ENCODE measurements at regions not wholly inside any gene's neighbourhood (a gene's known extent, or its start where the extent isn't known, plus 50 kb on each side); places are given as distances from the start of the nearest gene placed in this dataset.

GRCh38 chr17:34420254-34420766 lies 57.3 kb upstream of the CCL1 start:
- H3K4me3 Mint-ChIP-seq = no peak overlapping the region

GRCh38 chr17:34416116-34416515 lies 53.1 kb upstream of the CCL1 start:
- Mint-ChIP-seq H3K4me1 (no peaks in the 10 kb centered on the region), H3K36me3 (no peaks in the 10 kb centered on the region), H3K27ac (no peak overlapping the region), H3K4me3 (no peak overlapping the region), H3K27me3 (peaks cover 47% of the 10 kb centered on the region), H3K9me3 (no peaks in the 10 kb centered on the region)
- DNase-seq = no peak
- CTCF ChIA-PET = no interaction called here

More at GRCh38 chr17:34420254-34420766, 57.3 kb upstream of the CCL1 start:
- CTCF ChIA-PET = interaction anchor here (0.7 to 2.3 kb wide), 17 partner anchors 10 to 699 kb away, joined by 3 to 18 read pairs (median 3); no protein-coding TSS in a partner anchor
- H3K27ac Mint-ChIP-seq = no peak overlapping the region
- H3K9me3 Mint-ChIP-seq = no peaks in the 10 kb centered on the region
- H3K27me3 Mint-ChIP-seq = peaks cover 61% of the 10 kb centered on the region
- peak; percentile 74 for DNase-seq
- H3K36me3 Mint-ChIP-seq = no peaks in the 10 kb centered on the region
- H3K4me1 Mint-ChIP-seq = peaks cover 6% of the 10 kb centered on the region

- no peak for DNase-seq
- no peaks in the 10 kb centered on the region for H3K36me3 Mint-ChIP-seq
- no peak overlapping the region for H3K4me3 Mint-ChIP-seq
- no peaks in the 10 kb centered on the region for H3K9me3 Mint-ChIP-seq
- H3K4me1 Mint-ChIP-seq = no peaks in the 10 kb centered on the region
- H3K27ac Mint-ChIP-seq = no peak overlapping the region
- CTCF ChIA-PET = no interaction called here
- H3K27me3 Mint-ChIP-seq = peaks cover 47% of the 10 kb centered on the region
These were observed 51.3 kb upstream of the CCL1 start for GRCh38 chr17:34414339-34414738.

GRCh38 chr17:34413443-34414119 lies 50.5 kb upstream of the CCL1 start:
- Mint-ChIP-seq H3K36me3 (no peaks in the 10 kb centered on the region), H3K4me1 (no peaks in the 10 kb centered on the region), H3K27ac (no peak overlapping the region), H3K9me3 (no peaks in the 10 kb centered on the region), H3K27me3 (peaks cover 47% of the 10 kb centered on the region), H3K4me3 (no peak overlapping the region)
- no peak for DNase-seq
- CTCF ChIA-PET = no interaction called here

- H3K4me3 Mint-ChIP-seq = no peak overlapping the region
- peaks cover 48% of the 10 kb centered on the region for H3K27me3 Mint-ChIP-seq
- H3K4me1 Mint-ChIP-seq = no peaks in the 10 kb centered on the region
- no peak for DNase-seq
- CTCF ChIA-PET = interaction anchor here (1.0 to 1.6 kb wide), 2 partner anchors 11 to 29 kb away, joined by 3 to 5 read pairs; no protein-coding TSS in a partner anchor
- no peaks in the 10 kb centered on the region for H3K36me3 Mint-ChIP-seq
- no peaks in the 10 kb centered on the region for H3K9me3 Mint-ChIP-seq
- no peak overlapping the region for H3K27ac Mint-ChIP-seq
These were observed 50.0 kb upstream of the CCL1 start for GRCh38 chr17:34412965-34413441.

Data from activated naive CD4-positive, alpha-beta T cell treated with anti-CD3 and anti-CD28 coated beads, Interleukin-2, amount 10 ng/mL, durations not matched to agents 7 days and 5 days (primary cell).